ENCODE measurements at regions not wholly inside any gene's neighbourhood (a gene's known extent, or its start where the extent isn't known, plus 50 kb on each side); places are given as distances from the start of the nearest gene placed in this dataset.

DNA sequence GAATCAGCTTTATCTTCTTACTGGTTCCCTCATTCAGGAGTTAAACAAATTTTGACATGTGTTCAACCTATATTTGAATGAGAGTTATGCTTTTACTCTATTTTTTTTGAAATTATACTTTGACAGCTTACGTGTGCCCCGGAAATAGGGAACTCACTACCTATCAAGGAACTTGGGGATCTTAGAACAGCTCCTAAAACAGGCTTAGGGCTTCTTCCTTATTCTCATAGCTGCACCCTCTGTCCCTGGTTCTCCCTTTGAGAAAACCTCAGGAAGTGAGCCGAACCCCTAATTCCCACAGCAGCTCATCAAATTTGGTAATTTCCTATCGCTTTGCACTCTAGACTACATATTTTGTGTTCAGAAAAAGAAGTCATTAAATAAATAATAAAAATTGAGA, 81.2 kb upstream of the RUNX3 start:
- no peak for DNase-seq
- no CpG with 5 or more reads among the region's 4 CpGs for WGBS (ENCODE audit: extremely low coverage, insufficient read length, low lambda C conversion rate)
- Mint-ChIP-seq H3K27ac (no peak overlapping the region), H3K36me3 (ENCODE audit: insufficient read depth in 1 of 3, low read depth in 3 of 3) (no peaks in the 10 kb centered on the region), H3K4me1 (peaks cover 16 to 29% of the 10 kb centered on the region in 2 experiments), H3K27me3 (ENCODE audit: low read depth) (peaks cover 8% of the 10 kb centered on the region), H3K4me3 (no peak overlapping the region), H3K9me3 (peaks cover 0 to 4% of the 10 kb centered on the region in 2 experiments; a peak in 1 of 5 replicates)
- H3K18ac ChIP-seq (ENCODE audit: insufficient read length, low read depth, low read length), result no peak overlapping the region
- H3K4me1 ChIP-seq (ENCODE audit: insufficient read depth, low read length), result no peaks in the 10 kb centered on the region
- H3K23ac ChIP-seq (ENCODE audit: insufficient read length, low read depth, low read length), result no peak overlapping the region
- H3K23me2 ChIP-seq (ENCODE audit: insufficient read length, low read depth, low read length, poor library complexity, severe bottlenecking), result no peaks in the 10 kb centered on the region
- H2AK5ac ChIP-seq (ENCODE audit: insufficient read length, low read length), result no peak overlapping the region
- no peak overlapping the region for H3T11ph ChIP-seq (ENCODE audit: low read length)
- H3K79me1 ChIP-seq (ENCODE audit: insufficient read depth, low read depth, low read length, poor library complexity, severe bottlenecking), result no peaks in the 10 kb centered on the region
- TF ChIP-seq, protein P1, sequence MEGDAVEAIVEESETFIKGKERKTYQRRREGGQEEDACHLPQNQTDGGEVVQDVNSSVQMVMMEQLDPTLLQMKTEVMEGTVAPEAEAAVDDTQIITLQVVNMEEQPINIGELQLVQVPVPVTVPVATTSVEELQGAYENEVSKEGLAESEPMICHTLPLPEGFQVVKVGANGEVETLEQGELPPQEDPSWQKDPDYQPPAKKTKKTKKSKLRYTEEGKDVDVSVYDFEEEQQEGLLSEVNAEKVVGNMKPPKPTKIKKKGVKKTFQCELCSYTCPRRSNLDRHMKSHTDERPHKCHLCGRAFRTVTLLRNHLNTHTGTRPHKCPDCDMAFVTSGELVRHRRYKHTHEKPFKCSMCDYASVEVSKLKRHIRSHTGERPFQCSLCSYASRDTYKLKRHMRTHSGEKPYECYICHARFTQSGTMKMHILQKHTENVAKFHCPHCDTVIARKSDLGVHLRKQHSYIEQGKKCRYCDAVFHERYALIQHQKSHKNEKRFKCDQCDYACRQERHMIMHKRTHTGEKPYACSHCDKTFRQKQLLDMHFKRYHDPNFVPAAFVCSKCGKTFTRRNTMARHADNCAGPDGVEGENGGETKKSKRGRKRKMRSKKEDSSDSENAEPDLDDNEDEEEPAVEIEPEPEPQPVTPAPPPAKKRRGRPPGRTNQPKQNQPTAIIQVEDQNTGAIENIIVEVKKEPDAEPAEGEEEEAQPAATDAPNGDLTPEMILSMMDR (conservative IDR thresholded peaks at IDR 0.05), result no peak
- no peak overlapping the region for H3K14ac ChIP-seq (ENCODE audit: insufficient read depth, low read length)
- H2BK12ac ChIP-seq (ENCODE audit: insufficient read length, low read depth, low read length), result no peak overlapping the region
- no peak overlapping the region for H2AFZ ChIP-seq (ENCODE audit: low read length)
- H3K4ac ChIP-seq (ENCODE audit: low read depth, low read length), result no peak overlapping the region
- H4K5ac ChIP-seq (ENCODE audit: insufficient read length, low read depth, low read length), result no peak overlapping the region
- no peaks in the 10 kb centered on the region for H3K79me2 ChIP-seq (ENCODE audit: insufficient read depth, low read length)
- no peak overlapping the region for H2BK5ac ChIP-seq (ENCODE audit: insufficient read length, low read length)
- no peak overlapping the region for H2BK120ac ChIP-seq (ENCODE audit: low read depth, low read length, poor library complexity, severe bottlenecking)
- H2BK20ac ChIP-seq (ENCODE audit: low read depth, low read length, poor library complexity, severe bottlenecking), result no peak overlapping the region
- no peak overlapping the region for H4K8ac ChIP-seq (replicated peaks; ENCODE audit: insufficient read length, low read depth, low read length)
- H3K56ac ChIP-seq (ENCODE audit: insufficient read length, low read depth, low read length), result no peak overlapping the region
- H3K4me2 ChIP-seq (ENCODE audit: insufficient read depth, insufficient read length, low read length), result no peak overlapping the region
- H3K9ac ChIP-seq (ENCODE audit: extremely low read depth, insufficient read length, low read length), result no peak overlapping the region
- no peaks in the 10 kb centered on the region for H3K9me3 ChIP-seq (ENCODE audit: control insufficient read depth, low read depth, low read length)
- H4K91ac ChIP-seq (ENCODE audit: insufficient read length, low read depth, low read length), result no peak overlapping the region
- H3K27me3 ChIP-seq (ENCODE audit: insufficient read depth, low read length), result no peaks in the 10 kb centered on the region
- no peak overlapping the region for H2BK15ac ChIP-seq (ENCODE audit: low read depth, low read length)
- no peak overlapping the region for H3K27ac ChIP-seq (ENCODE audit: insufficient read length, low read depth, low read length)
- no peaks in the 10 kb centered on the region for H4K20me1 ChIP-seq (ENCODE audit: control insufficient read depth, insufficient read depth, insufficient read length)

Data from H9 (cell line).